ENCODE measurements at regions not wholly inside any gene's neighbourhood (a gene's known extent, or its start where the extent isn't known, plus 50 kb on each side); places are given as distances from the start of the nearest gene placed in this dataset.

- no peaks in the 10 kb centered on the region for H3K27me3 ChIP-seq (ENCODE audit: control insufficient read depth, insufficient read depth, low read length)
- DNase-seq (ENCODE audit: low read depth, low spot score), result no peak
- H3K27ac ChIP-seq (ENCODE audit: low read depth, low read length), result no peak overlapping the region
- ChIA-PET POLR2A (no interaction called here), CTCF (interaction anchor here (0.5 kb wide), 1 partner anchor 82 kb away, joined by 3 read pairs; no protein-coding TSS in a partner anchor)
- no peak for TF ChIP-seq CTCF (IDR thresholded peaks at IDR 0.05; ENCODE audit: low read depth, low read length)
- H3K4me3 ChIP-seq (ENCODE audit: low read depth, low read length), result no peak overlapping the region
- H3K9me3 ChIP-seq (ENCODE audit: control insufficient read depth, insufficient read depth, low read length), result no peaks in the 10 kb centered on the region
Measured at GRCh38 chr2:212898011-212898410, 253.4 kb downstream of the IKZF2 start.

GRCh38 chr2:212897296-212897695, 254.1 kb downstream of the IKZF2 start:
- ChIA-PET CTCF (no interaction called here), POLR2A (no interaction called here)
- no peak for TF ChIP-seq CTCF (IDR thresholded peaks at IDR 0.05; ENCODE audit: low read depth, low read length)
- no peak for DNase-seq (ENCODE audit: low read depth, low spot score)
- no peaks in the 10 kb centered on the region for H3K9me3 ChIP-seq (ENCODE audit: control insufficient read depth, insufficient read depth, low read length)
- no peak overlapping the region for H3K27ac ChIP-seq (ENCODE audit: low read depth, low read length)
- H3K27me3 ChIP-seq (ENCODE audit: control insufficient read depth, insufficient read depth, low read length), result no peaks in the 10 kb centered on the region
- no peak overlapping the region for H3K4me3 ChIP-seq (ENCODE audit: low read depth, low read length)

DNA sequence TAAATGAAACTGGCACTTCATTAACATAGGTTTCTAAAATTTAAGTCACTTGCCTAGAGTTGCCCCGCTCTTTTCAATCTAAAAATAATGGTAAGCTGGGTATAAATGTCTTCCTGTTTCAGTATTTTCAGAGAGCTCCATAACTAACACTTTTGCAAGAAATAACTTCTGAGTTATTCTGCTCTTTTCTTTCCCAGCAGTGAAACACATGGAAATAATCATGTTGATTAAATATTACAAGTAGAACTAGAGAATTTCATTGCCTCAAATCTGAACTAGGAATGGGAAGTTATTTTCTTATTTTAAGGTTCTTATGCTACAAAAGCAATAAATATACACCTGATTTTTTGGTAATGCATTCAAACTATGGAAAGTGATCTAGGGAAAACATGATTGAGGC, 257.4 kb downstream of the IKZF2 start:
- Histone ChIP-seq H3K9me3 (ENCODE audit: control insufficient read depth, insufficient read depth, low read length) (no peaks in the 10 kb centered on the region), H3K4me3 (ENCODE audit: low read depth, low read length) (no peak overlapping the region), H3K27me3 (ENCODE audit: control insufficient read depth, insufficient read depth, low read length) (no peaks in the 10 kb centered on the region), H3K27ac (ENCODE audit: low read depth, low read length) (no peak overlapping the region)
- ChIA-PET CTCF (interaction anchor here (1.4 to 4.4 kb wide), 2 partner anchors 101 to 118 kb away, joined by 3 to 81 read pairs; no protein-coding TSS in a partner anchor), POLR2A (no interaction called here)
- no peak for DNase-seq (ENCODE audit: low read depth, low spot score)
- TF ChIP-seq CTCF (IDR thresholded peaks at IDR 0.05; ENCODE audit: low read depth, low read length), result no peak

DNA sequence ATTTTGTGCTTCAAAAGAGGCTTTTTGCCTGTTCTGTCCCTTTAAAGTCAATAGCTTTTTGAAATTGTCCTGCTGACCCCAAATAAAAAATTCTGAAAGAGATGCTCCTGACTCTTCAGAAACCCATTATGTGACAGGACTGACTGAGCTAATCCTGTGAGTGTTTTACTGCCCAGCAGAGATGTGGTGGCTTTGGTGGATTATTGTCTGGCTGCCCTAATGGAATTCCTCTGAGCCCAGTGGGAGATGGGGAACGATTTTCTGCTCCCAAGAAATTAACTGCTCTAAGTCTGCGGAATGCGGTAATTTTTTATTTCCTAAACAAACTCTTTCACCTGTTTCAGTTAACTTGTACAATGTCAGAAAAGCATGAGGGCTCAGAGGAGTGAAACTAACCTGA, 258.2 kb downstream of the IKZF2 start:
- H3K27ac ChIP-seq (ENCODE audit: low read depth, low read length), result no peak overlapping the region
- DNase-seq (ENCODE audit: low read depth, low spot score), result no peak
- H3K4me3 ChIP-seq (ENCODE audit: low read depth, low read length), result no peak overlapping the region
- ChIA-PET CTCF (interaction anchor here (0.6 to 4.4 kb wide), 16 partner anchors 11 to 1336 kb away, joined by 3 to 81 read pairs (median 8); no protein-coding TSS in a partner anchor), POLR2A (no interaction called here)
- H3K27me3 ChIP-seq (ENCODE audit: control insufficient read depth, insufficient read depth, low read length), result no peaks in the 10 kb centered on the region
- no peaks in the 10 kb centered on the region for H3K9me3 ChIP-seq (ENCODE audit: control insufficient read depth, insufficient read depth, low read length)
- TF ChIP-seq CTCF (IDR thresholded peaks at IDR 0.05; ENCODE audit: low read depth, low read length), result no peak

DNA sequence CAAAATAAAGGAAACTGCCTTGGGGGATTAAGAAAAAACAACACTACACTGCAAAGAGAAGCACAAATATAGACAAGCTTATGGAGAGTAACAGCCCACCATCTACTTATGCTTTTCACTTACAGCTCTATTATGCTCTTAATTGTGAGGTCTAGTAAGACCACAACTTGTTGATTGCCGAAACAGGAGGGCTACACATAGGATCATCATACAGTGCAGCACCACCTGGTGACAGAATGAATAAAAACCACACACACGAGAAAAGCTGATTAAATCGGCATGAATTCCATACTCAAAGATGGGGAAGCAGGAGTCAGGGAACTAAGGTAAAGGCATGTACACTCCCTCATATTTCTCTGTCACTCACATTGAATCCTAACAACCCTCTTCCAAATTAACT, 259.2 kb downstream of the IKZF2 start:
- TF ChIP-seq CTCF (IDR thresholded peaks at IDR 0.05; ENCODE audit: low read depth, low read length), result peak; percentile 64
- no peaks in the 10 kb centered on the region for H3K9me3 ChIP-seq (ENCODE audit: control insufficient read depth, insufficient read depth, low read length)
- ChIA-PET CTCF (interaction anchor here (0.7 to 4.4 kb wide), 33 partner anchors 10 to 281 kb away, joined by 3 to 81 read pairs (median 5); no protein-coding TSS in a partner anchor), POLR2A (no interaction called here)
- H3K27me3 ChIP-seq (ENCODE audit: control insufficient read depth, insufficient read depth, low read length), result no peaks in the 10 kb centered on the region
- no peak overlapping the region for H3K4me3 ChIP-seq (ENCODE audit: low read depth, low read length)
- DNase-seq (ENCODE audit: low read depth, low spot score), result peak; percentile 16
- no peak overlapping the region for H3K27ac ChIP-seq (ENCODE audit: low read depth, low read length)
